HEK293 (cell line): ENCODE measurements at regions not wholly inside any gene's neighbourhood (a gene's known extent, or its start where the extent isn't known, plus 50 kb on each side); places are given as distances from the start of the nearest gene placed in this dataset.
"Not testable (repeated sequence)": the region's sequence is repeated elsewhere in the genome, so short reads cannot be mapped to it uniquely, and the experiment has no call there.

ENCODE experiments used
- KLF1 ChIP-seq: fragments of 450-650 bp; formaldehyde crosslinking; IDR thresholded peaks from 2 replicates; pipeline ENCODE4 v1.5.1; 2016; ENCODE audit warnings: missing biosample characterization, missing genetic modification characterization
- KLF9 ChIP-seq: fragments of 450-650 bp; formaldehyde crosslinking; IDR thresholded peaks from 2 replicates; pipeline ENCODE4 v1.5.1; 2016; ENCODE audit warnings: missing biosample characterization, missing genetic modification characterization, low read depth
- MEIS1 ChIP-seq: sonication (generic); formaldehyde crosslinking; IDR thresholded peaks from 2 replicates; pipeline ENCODE4 v1.8.1; 2022; ENCODE audit warnings: missing genetic modification reagents, mild to moderate bottlenecking, borderline replicate concordance
- SETDB1 ChIP-seq: IDR thresholded peaks from one replicate; pipeline ENCODE4 v1.6.1; 2017; ENCODE audit warnings: mild to moderate bottlenecking, low read length, moderate library complexity, mixed read lengths; ENCODE audit not compliant: insufficient read length
- YY1 ChIP-seq: fragments of 450-650 bp; formaldehyde crosslinking; IDR thresholded peaks from 2 replicates; pipeline ENCODE4 v1.5.1; 2018; ENCODE audit warnings: missing biosample characterization, missing genetic modification characterization
- ZNF274 ChIP-seq, 2 experiments: fragments of 200-500 bp in 1 of 2; fragments of 450-650 bp in 1 of 2; sonication (Bioruptor generic) in 1 of 2; formaldehyde crosslinking in 1 of 2; IDR thresholded peaks; 2 replicates each; pipeline versions ENCODE4 v1.5.1 to v1.6.1; 2014 to 2016; ENCODE audit warnings: borderline replicate concordance in 1 of 2, inconsistent platforms in 1 of 2, low read length in 1 of 2, missing biosample characterization in 1 of 2, missing genetic modification characterization in 1 of 2
- ZNF707 ChIP-seq: fragments of 450-650 bp; formaldehyde crosslinking; IDR thresholded peaks from 2 replicates; pipeline ENCODE4 v1.5.1; 2016; ENCODE audit warnings: missing biosample characterization, missing genetic modification characterization
- TF ChIP-seq, protein P1 (sequence below): fragments of 450-650 bp; IDR thresholded peaks from 2 replicates; pipeline ENCODE4 v1.5.1; 2018; ENCODE audit warnings: missing biosample characterization, missing genetic modification characterization
- TF ChIP-seq, protein P2 (sequence below): fragments of 450-650 bp; formaldehyde crosslinking; IDR thresholded peaks from 2 replicates; pipeline ENCODE4 v1.5.1; 2016; ENCODE audit warnings: missing biosample characterization, missing genetic modification characterization
- TF ChIP-seq, protein P3 (sequence below): fragments of 450-650 bp; formaldehyde crosslinking; IDR thresholded peaks from 2 replicates; pipeline ENCODE4 v1.5.1; 2016; ENCODE audit warnings: missing biosample characterization, missing genetic modification characterization

DNA sequence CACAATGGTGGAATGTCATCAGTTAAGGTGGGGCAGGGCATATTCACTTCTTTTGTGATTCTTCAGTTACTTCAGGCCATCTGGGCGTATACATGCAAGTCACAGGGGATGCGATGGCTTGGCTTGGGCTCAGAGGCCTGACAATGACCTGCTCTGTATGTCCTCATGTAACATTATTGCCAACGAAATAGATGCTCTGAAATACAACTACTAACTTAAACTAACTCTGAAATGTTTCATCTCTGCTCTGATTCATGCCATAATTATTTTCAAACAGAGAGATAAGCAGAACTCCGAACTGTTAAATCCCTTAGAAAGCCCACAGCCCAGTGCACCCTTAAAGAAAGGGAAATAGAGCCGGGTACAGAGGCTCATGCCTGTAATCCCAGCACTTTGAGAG is 832.7 kb upstream of the PRKX start:
- TF ChIP-seq ZNF274 (IDR thresholded peaks at IDR 0.05; ENCODE audit: low read length); ZNF274 (tag by site-specific recombination; IDR thresholded peaks at IDR 0.05; ENCODE audit: borderline replicate concordance); YY1; KLF1; ZNF707 (tag by site-specific recombination); SETDB1; MEIS1 (CRISPR knock-in tag); KLF9 (tag by site-specific recombination): not testable (repeated sequence)
- TF ChIP-seq, protein P1, sequence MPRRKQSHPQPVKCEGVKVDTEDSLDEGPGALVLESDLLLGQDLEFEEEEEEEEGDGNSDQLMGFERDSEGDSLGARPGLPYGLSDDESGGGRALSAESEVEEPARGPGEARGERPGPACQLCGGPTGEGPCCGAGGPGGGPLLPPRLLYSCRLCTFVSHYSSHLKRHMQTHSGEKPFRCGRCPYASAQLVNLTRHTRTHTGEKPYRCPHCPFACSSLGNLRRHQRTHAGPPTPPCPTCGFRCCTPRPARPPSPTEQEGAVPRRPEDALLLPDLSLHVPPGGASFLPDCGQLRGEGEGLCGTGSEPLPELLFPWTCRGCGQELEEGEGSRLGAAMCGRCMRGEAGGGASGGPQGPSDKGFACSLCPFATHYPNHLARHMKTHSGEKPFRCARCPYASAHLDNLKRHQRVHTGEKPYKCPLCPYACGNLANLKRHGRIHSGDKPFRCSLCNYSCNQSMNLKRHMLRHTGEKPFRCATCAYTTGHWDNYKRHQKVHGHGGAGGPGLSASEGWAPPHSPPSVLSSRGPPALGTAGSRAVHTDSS: not testable (repeated sequence)
- TF ChIP-seq, protein P2, sequence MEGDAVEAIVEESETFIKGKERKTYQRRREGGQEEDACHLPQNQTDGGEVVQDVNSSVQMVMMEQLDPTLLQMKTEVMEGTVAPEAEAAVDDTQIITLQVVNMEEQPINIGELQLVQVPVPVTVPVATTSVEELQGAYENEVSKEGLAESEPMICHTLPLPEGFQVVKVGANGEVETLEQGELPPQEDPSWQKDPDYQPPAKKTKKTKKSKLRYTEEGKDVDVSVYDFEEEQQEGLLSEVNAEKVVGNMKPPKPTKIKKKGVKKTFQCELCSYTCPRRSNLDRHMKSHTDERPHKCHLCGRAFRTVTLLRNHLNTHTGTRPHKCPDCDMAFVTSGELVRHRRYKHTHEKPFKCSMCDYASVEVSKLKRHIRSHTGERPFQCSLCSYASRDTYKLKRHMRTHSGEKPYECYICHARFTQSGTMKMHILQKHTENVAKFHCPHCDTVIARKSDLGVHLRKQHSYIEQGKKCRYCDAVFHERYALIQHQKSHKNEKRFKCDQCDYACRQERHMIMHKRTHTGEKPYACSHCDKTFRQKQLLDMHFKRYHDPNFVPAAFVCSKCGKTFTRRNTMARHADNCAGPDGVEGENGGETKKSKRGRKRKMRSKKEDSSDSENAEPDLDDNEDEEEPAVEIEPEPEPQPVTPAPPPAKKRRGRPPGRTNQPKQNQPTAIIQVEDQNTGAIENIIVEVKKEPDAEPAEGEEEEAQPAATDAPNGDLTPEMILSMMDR (tag by site-specific recombination): not testable (repeated sequence)
- TF ChIP-seq, protein P3, sequence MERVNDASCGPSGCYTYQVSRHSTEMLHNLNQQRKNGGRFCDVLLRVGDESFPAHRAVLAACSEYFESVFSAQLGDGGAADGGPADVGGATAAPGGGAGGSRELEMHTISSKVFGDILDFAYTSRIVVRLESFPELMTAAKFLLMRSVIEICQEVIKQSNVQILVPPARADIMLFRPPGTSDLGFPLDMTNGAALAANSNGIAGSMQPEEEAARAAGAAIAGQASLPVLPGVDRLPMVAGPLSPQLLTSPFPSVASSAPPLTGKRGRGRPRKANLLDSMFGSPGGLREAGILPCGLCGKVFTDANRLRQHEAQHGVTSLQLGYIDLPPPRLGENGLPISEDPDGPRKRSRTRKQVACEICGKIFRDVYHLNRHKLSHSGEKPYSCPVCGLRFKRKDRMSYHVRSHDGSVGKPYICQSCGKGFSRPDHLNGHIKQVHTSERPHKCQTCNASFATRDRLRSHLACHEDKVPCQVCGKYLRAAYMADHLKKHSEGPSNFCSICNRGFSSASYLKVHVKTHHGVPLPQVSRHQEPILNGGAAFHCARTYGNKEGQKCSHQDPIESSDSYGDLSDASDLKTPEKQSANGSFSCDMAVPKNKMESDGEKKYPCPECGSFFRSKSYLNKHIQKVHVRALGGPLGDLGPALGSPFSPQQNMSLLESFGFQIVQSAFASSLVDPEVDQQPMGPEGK (tag by site-specific recombination): not testable (repeated sequence)
